Stimulated activated CD8-positive, alpha-beta memory T cell treated with anti-CD3 and anti-CD28 coated beads, Interleukin-7, amount 100 ng/mL, for 1 hour (primary cell): ENCODE measurements at regions not wholly inside any gene's neighbourhood (a gene's known extent, or its start where the extent isn't known, plus 50 kb on each side); places are given as distances from the start of the nearest gene placed in this dataset.

Source experiments
- DNase-seq, 2 donors: peaks; one replicate each; pipeline ENCODE4 v3.0.0-alpha.2; 2020; ENCODE audit warnings: low read depth in 2 of 2

GRCh38 chr18:59963229-59963628 is 63.4 kb downstream of the PMAIP1 start:
- DNase-seq: no peak

GRCh38 chr18:59961070-59961469 is 61.3 kb downstream of the PMAIP1 start:
- DNase-seq: no peak

- no peak for DNase-seq
These were observed 60.5 kb downstream of the PMAIP1 start for GRCh38 chr18:59960272-59960671.

- DNase-seq: no peak
These were observed 59.8 kb downstream of the PMAIP1 start for GRCh38 chr18:59959606-59960005.

GRCh38 chr18:59959073-59959472 is 59.3 kb downstream of the PMAIP1 start:
- DNase-seq: no peak

GRCh38 chr18:59957957-59958356 is 58.2 kb downstream of the PMAIP1 start:
- DNase-seq: no peak

- DNase-seq: no peak
These were observed 55.0 kb downstream of the PMAIP1 start for GRCh38 chr18:59954755-59955156.

- no peak for DNase-seq
These were observed 54.4 kb downstream of the PMAIP1 start for GRCh38 chr18:59954241-59954640.
